LoVo (cell line): ENCODE measurements at regions not wholly inside any gene's neighbourhood (a gene's known extent, or its start where the extent isn't known, plus 50 kb on each side); places are given as distances from the start of the nearest gene placed in this dataset.
"Not testable (repeated sequence)": the region's sequence is repeated elsewhere in the genome, so short reads cannot be mapped to it uniquely, and the experiment has no call there.

Source experiments
- DNase-seq: peaks from one replicate; pipeline ENCODE4 v3.0.0-alpha.2; 2016; ENCODE audit warnings: low spot score

DNA sequence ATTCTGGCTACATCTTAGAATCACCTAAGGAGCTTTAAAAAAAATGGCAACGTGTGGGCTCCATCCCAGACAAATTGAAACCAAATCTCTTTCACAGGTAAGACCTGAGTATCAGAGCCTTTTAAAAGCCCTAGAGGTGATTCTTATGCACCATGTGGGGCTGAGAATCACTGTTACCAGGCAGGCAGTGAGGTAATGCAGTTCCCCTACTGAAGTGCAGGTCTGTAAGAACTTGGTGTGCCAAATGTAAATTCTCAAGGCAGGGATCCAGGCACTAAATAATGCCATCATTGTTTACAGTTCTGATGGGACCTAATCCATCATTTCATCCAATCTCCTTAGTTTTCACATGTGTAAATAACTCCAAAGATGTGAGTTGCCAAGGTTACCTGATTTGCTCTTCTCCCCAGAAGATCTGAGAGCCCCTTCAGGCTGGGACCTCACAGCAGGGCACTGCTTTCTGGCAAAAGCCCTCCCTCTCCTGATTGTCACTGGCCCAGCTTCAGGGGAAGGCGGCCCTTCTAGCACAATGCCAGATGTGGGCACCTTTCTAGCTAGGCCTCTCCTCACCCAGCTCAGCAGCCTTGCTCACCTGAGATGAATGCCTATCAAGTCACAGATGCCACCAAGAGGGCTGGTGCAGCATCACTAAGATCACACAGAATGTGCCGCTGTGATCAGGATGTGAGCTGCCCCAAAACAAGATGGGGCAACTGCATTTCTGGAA, 73.6 kb upstream of the RGPD5 start:
- no peak for DNase-seq

DNA sequence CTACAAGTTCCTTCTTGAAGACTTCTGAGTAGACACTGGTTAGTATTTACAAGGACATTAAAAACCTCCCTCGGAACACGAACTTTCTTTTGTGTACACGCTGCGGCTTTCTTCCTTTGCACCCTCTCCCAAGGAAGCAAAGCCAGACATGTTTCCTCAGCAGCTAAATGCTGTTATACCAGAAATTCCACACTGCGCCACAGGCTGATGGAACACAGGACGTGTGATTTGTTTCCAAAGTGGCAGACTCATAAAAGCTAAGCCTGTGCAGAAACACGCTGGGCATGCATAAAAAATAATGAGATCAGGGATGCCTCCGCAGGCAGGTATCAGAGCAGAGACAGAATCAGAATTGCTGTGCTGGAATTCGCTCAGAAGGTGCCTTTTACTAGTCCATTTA, 73.0 kb upstream of the RGPD5 start:
- no peak for DNase-seq

DNA sequence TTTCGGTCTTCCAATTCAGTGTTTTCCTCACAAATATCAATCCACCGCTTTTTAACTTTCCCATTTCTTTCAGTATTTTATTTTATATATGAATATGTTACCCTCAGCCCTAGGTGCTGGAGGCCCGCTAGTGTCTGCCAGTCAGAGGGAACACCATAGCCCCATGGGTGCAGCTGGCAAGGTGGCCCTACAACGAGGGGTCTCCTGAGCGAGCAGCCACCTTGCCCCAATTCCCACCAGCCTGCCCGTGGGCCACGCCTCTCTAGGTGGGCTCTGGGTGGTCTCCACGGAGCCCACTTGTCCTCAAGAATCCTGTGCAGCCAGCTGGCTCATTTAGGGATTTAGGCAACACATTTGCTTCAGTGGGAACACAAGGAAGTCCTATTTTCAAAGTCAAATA, 72.5 kb upstream of the RGPD5 start:
- no peak for DNase-seq

DNA sequence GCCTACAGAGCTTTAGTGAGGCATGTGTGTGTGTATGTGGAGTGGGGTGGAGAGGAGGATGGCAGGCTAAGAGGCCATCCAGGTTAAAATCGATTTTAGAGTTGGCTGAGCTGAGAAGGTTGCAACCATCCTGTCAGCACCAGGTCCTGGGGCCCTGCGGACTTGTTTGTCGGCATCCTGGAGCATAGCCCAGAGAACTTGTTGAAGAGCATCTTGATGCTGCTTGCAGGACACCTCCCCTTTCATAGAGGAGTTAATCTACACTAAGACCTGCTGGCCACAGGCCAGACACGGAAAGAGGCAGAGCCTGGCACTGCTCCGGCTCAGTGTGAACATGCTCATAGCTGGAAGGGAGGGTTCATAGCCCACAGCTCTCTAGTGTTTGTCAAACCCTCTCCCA, 72.1 kb upstream of the RGPD5 start:
- DNase-seq, result no peak

- not testable (repeated sequence) for DNase-seq
These were observed 71.5 kb upstream of the RGPD5 start for GRCh38 chr2:109722640-109723039.

DNA sequence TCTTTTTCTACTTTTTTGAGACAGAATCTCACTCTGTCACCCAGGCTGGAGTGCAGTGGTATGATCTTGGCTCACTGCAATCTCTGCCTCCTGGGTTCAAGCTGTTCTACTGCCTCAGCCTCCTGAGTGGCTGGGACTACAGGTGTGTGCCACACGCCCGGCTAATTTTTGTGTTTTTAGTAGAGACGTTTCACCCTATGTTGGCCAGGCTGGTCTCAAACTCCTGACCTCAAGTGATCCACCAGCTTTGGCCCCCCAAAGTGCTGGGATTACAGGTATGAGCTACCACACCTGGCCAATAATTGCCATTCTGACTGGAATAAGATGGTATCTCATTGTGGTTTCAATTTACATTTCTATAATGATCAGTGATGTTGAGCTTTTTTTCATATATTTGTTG, 71.0 kb upstream of the RGPD5 start:
- not testable (repeated sequence) for DNase-seq

DNA sequence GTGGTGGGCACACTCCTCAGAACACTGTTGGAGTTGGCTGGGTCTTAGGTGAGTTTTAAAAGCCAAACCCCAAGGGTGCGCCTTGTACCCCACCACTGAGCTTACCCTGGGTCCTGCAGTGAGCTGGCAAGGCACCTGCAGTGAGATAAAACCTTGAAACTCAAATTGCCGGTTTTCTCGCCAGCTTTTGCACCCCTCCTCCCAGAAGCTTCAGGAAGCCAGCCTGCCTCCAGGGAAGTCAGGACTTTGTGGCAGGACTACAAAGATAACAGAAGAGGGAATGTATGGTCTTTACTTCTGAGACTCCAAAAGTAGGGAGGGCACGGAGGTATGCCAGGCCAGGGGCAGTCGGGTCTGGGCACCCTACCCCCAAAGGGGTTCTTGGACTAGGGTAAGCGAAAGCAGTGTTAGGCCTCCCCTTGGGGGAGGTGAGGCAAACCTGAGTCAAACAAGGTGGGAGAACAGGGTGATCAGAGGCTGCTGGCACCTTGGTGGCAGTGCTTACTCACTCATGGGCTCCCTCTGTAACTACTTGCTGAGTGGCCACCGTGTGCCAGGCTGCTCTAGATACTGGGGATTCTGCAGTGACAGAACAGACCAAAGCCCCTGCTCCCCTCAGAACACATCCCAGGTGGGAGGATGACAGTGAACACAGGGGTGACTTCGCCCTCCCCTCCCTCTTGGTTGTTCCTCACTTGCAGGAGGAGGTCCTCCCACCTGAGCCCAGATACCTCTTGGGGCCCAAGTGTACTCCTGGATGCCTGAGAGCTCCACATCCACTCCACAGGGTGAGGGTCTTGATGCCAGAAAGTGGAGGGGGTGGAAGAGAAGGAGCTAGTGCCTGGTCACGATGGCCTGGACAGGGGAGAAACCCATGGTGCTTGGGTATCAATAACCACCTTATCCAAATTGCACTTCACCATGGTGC, 69.3 kb upstream of the RGPD5 start:
- no peak for DNase-seq

- peak; percentile 27 for DNase-seq
These were observed 67.5 kb upstream of the RGPD5 start for GRCh38 chr2:109726379-109727270.

DNA sequence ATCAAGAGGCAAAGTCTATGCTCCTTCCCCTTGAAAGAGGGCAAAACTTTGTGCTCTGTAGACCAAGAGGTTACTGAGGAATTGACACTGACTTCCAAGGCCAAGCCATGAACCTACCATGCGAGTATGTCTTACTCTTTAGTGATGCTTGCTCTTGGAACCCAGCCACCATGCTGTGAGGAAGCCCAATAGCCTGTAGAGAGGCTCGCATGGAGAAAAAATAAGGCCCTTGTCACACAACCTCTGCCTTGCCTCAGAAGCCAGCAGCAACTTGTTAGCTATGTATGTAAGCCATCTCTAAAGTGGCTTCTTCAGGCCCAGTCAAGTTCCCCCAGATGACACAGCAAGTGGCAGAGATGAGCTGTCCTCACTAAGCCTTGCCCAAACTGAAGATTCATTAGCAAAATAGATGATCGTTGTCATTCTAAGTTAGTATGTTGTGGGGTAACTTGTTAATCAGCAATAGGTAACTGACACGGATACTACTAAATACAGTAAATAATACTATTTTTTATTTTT, 66.1 kb upstream of the RGPD5 start:
- DNase-seq, result no peak

- not testable (repeated sequence) for DNase-seq
These were observed 60.4 kb upstream of the RGPD5 start for GRCh38 chr2:109733746-109734145.

DNA sequence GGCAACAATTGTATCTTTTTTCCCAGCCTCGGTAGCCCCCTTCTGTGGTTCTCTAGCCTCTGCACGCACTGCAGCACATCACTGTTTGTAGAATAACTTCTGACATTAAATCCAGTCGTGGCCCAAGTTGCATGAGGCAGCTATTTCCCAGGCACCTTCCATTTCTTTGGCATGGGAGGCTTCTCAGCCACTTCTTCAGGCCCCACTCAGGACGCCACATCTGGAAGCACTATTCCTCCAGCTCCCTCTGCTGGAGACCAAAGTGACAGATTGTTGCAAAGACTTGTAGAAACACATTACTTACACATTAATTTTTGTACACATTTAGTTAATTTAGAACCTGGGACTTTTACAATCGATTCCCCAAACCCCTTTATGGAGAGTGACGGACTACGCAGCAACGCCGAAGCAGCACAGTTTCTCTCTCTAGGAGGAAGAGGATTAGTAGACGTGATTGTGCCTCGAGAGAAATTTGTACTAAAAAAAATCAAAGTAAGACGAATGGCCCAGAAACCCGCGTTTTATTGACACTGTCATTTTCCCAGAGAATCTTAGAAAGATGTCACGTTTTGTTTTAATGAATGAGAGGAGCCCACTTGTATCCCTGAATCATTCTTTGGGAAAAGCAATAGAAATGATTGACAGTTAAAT, 57.8 kb upstream of the RGPD5 start:
- DNase-seq, result peak; percentile 44
